Peyer's patch (tissue), 4 donors: ENCODE measurements at regions not wholly inside any gene's neighbourhood (a gene's known extent, or its start where the extent isn't known, plus 50 kb on each side); places are given as distances from the start of the nearest gene placed in this dataset.

ENCODE experiments used
- CTCF ChIP-seq, 6 experiments: fragments of 450-650 bp in 4 of 6; fragments of 200-600 bp in 2 of 6; sonication (generic) in 1 of 6; IDR thresholded peaks; one replicate each; pipeline ENCODE4 v1.5.1; 2017 to 2019; ENCODE audit warnings: antibody characterized with exemption in 6 of 6, mild to moderate bottlenecking in 3 of 6, moderate library complexity in 1 of 6
- POLR2A ChIP-seq, 2 donors: fragments of 450-650 bp; IDR thresholded peaks; one replicate each; pipeline ENCODE4 v1.5.1; 2017; ENCODE audit warnings: antibody characterized with exemption in 2 of 2, mild to moderate bottlenecking in 2 of 2, moderate library complexity in 2 of 2

GRCh38 chr20:62585461-62585970 lies 56.8 kb upstream of the SLCO4A1 start:
- TF ChIP-seq POLR2A (IDR thresholded peaks at IDR 0.05) (no peak), CTCF (IDR thresholded peaks at IDR 0.05) (no peak)
